Hematopoietic multipotent progenitor cell treated with erythropoietin and hydrocortisone succinate and interleukin-3 and kit ligand, for 4 days (in vitro differentiated cells): ENCODE measurements at regions not wholly inside any gene's neighbourhood (a gene's known extent, or its start where the extent isn't known, plus 50 kb on each side); places are given as distances from the start of the nearest gene placed in this dataset.

Experiments used
- DNase-seq: peaks from one replicate; pipeline ENCODE4 v3.0.0-alpha.2; 2015

GRCh38 chr9:26735160-26735559 is 157.4 kb downstream of the CAAP1 start:
- no peak for DNase-seq

- DNase-seq = no peak
These were observed 163.4 kb downstream of the CAAP1 start for GRCh38 chr9:26729187-26729586.

- DNase-seq = no peak
These were observed 165.1 kb downstream of the CAAP1 start for GRCh38 chr9:26727471-26727870.

- DNase-seq = no peak
These were observed 167.0 kb downstream of the CAAP1 start for GRCh38 chr9:26725573-26725972.

- DNase-seq = peak; percentile 43
These were observed 169.1 kb downstream of the CAAP1 start for GRCh38 chr9:26723486-26723885.

- DNase-seq = no peak
These were observed 169.8 kb downstream of the CAAP1 start for GRCh38 chr9:26722755-26723154.

- DNase-seq = no peak
These were observed 182.6 kb downstream of the CAAP1 start for GRCh38 chr9:26710008-26710407.

GRCh38 chr9:26706223-26706622 is 186.4 kb downstream of the CAAP1 start:
- no peak for DNase-seq

GRCh38 chr9:26695298-26695622 is 197.3 kb downstream of the CAAP1 start:
- DNase-seq = no peak

- DNase-seq = no peak
These were observed 198.0 kb downstream of the CAAP1 start for GRCh38 chr9:26694381-26695297.

GRCh38 chr9:26689041-26689440 is 203.6 kb downstream of the CAAP1 start:
- no peak for DNase-seq

- DNase-seq = peak; percentile 5
These were observed 205.2 kb downstream of the CAAP1 start for GRCh38 chr9:26687421-26687820.

- DNase-seq = no peak
These were observed 206.8 kb downstream of the CAAP1 start for GRCh38 chr9:26685818-26686217.

- no peak for DNase-seq
These were observed 208.6 kb downstream of the CAAP1 start for GRCh38 chr9:26684029-26684428.

- DNase-seq = no peak
These were observed 209.7 kb downstream of the CAAP1 start for GRCh38 chr9:26682796-26683496.

- DNase-seq = no peak
These were observed 210.6 kb downstream of the CAAP1 start for GRCh38 chr9:26682041-26682440.

- DNase-seq = no peak
These were observed 214.5 kb downstream of the CAAP1 start for GRCh38 chr9:26677965-26678706.

- no peak for DNase-seq
These were observed 217.6 kb downstream of the CAAP1 start for GRCh38 chr9:26675035-26675434.

GRCh38 chr9:26673261-26673660 is 219.3 kb downstream of the CAAP1 start:
- no peak for DNase-seq

- DNase-seq = peak; percentile 8
These were observed 222.6 kb downstream of the CAAP1 start for GRCh38 chr9:26669701-26670670.

GRCh38 chr9:26667882-26668281 is 224.7 kb downstream of the CAAP1 start:
- DNase-seq = no peak

- DNase-seq = no peak
These were observed 226.9 kb downstream of the CAAP1 start for GRCh38 chr9:26665666-26666065.
